Type B pancreatic cell (in vitro differentiated cells): ENCODE measurements at regions not wholly inside any gene's neighbourhood (a gene's known extent, or its start where the extent isn't known, plus 50 kb on each side); places are given as distances from the start of the nearest gene placed in this dataset.

Source experiments
- DNase-seq: peaks from one replicate; pipeline ENCODE4 v3.0.0; 2021; ENCODE audit warnings: mixed read lengths; ENCODE audit not compliant: unreplicated experiment; ENCODE audit errors: extremely low spot score
- H3K27ac Mint-ChIP-seq: 2 replicates; pipeline ENCODE4 v1.8.0; 2021; ENCODE audit warnings: mild to moderate bottlenecking, mixed read lengths
- H3K27me3 Mint-ChIP-seq: 2 replicates; pipeline ENCODE4 v1.8.0; 2021; ENCODE audit warnings: mixed read lengths
- H3K36me3 Mint-ChIP-seq: 2 replicates; pipeline ENCODE4 v1.8.0; 2021; ENCODE audit warnings: mixed read lengths
- H3K4me1 Mint-ChIP-seq: one replicate; pipeline ENCODE4 v1.8.0; 2021; ENCODE audit warnings: mixed read lengths; ENCODE audit not compliant: unreplicated experiment
- H3K4me3 Mint-ChIP-seq: 2 replicates; pipeline ENCODE4 v1.8.0; 2021; ENCODE audit warnings: mild to moderate bottlenecking, mixed read lengths
- H3K9me3 Mint-ChIP-seq: 2 replicates; pipeline ENCODE4 v1.8.0; 2021; ENCODE audit warnings: mixed read lengths
- CTCF ChIP-seq: fragments of 200-600 bp; sonication (generic); conservative IDR thresholded peaks from 2 replicates; pipeline ENCODE4 v1.5.0; 2021; ENCODE audit warnings: antibody characterized with exemption, mild to moderate bottlenecking

GRCh38 chr7:15143936-15144335, 241.4 kb upstream of the DGKB start:
- Mint-ChIP-seq H3K9me3 (no peaks in the 10 kb centered on the region), H3K27me3 (no peaks in the 10 kb centered on the region), H3K36me3 (no peaks in the 10 kb centered on the region), H3K4me1 (no peaks in the 10 kb centered on the region), H3K4me3 (no peak overlapping the region), H3K27ac (no peak overlapping the region)
- TF ChIP-seq CTCF, result no peak
- DNase-seq, result no peak

GRCh38 chr7:15143121-15143520, 240.6 kb upstream of the DGKB start:
- no peak for TF ChIP-seq CTCF
- no peaks in the 10 kb centered on the region for H3K27me3 Mint-ChIP-seq
- no peak overlapping the region for H3K27ac Mint-ChIP-seq
- H3K36me3 Mint-ChIP-seq, result no peaks in the 10 kb centered on the region
- no peak overlapping the region for H3K4me3 Mint-ChIP-seq
- DNase-seq, result no peak
- H3K4me1 Mint-ChIP-seq, result no peaks in the 10 kb centered on the region
- H3K9me3 Mint-ChIP-seq, result no peaks in the 10 kb centered on the region

- H3K27me3 Mint-ChIP-seq, result no peaks in the 10 kb centered on the region
- no peaks in the 10 kb centered on the region for H3K36me3 Mint-ChIP-seq
- H3K4me3 Mint-ChIP-seq, result no peak overlapping the region
- no peaks in the 10 kb centered on the region for H3K9me3 Mint-ChIP-seq
- no peaks in the 10 kb centered on the region for H3K4me1 Mint-ChIP-seq
- no peak for DNase-seq
- H3K27ac Mint-ChIP-seq, result no peak overlapping the region
- no peak for TF ChIP-seq CTCF
Observed at GRCh38 chr7:15140431-15140830, 237.9 kb upstream of the DGKB start.

- Mint-ChIP-seq H3K9me3 (no peaks in the 10 kb centered on the region), H3K4me1 (no peaks in the 10 kb centered on the region), H3K27me3 (no peaks in the 10 kb centered on the region), H3K36me3 (no peaks in the 10 kb centered on the region), H3K27ac (no peak overlapping the region), H3K4me3 (no peak overlapping the region)
- TF ChIP-seq CTCF, result no peak
- no peak for DNase-seq
Observed at GRCh38 chr7:15131661-15132060, 229.1 kb upstream of the DGKB start.

GRCh38 chr7:15130666-15131541, 228.4 kb upstream of the DGKB start:
- no peaks in the 10 kb centered on the region for H3K4me1 Mint-ChIP-seq
- no peaks in the 10 kb centered on the region for H3K27me3 Mint-ChIP-seq
- no peak for DNase-seq
- no peak overlapping the region for H3K27ac Mint-ChIP-seq
- H3K9me3 Mint-ChIP-seq, result no peaks in the 10 kb centered on the region
- H3K36me3 Mint-ChIP-seq, result no peaks in the 10 kb centered on the region
- no peak overlapping the region for H3K4me3 Mint-ChIP-seq
- no peak for TF ChIP-seq CTCF
